ENCODE measurements at regions not wholly inside any gene's neighbourhood (a gene's known extent, or its start where the extent isn't known, plus 50 kb on each side); places are given as distances from the start of the nearest gene placed in this dataset.

- TF ChIP-seq YY1 (IDR thresholded peaks at IDR 0.05; ENCODE audit: insufficient read depth, insufficient read length), result no peak
- TF ChIP-seq ZNF274 (IDR thresholded peaks at IDR 0.05; ENCODE audit: low read depth, low read length), result no peak
- TF ChIP-seq SUZ12 (IDR thresholded peaks at IDR 0.05; ENCODE audit: extremely low read depth, insufficient read depth, insufficient read length), result no peak
- H3K36me3 ChIP-seq (ENCODE audit: insufficient read depth, insufficient read length, low read length), result no peaks in the 10 kb centered on the region
- no peak for DNase-seq (ENCODE audit: low read depth, low spot score)
These were observed 76.2 kb downstream of the MRPL46 start for GRCh38 chr15:88391006-88391405.

GRCh38 chr15:88390164-88390901, 76.9 kb downstream of the MRPL46 start:
- Histone ChIP-seq H3K4me3 (ENCODE audit: insufficient read length, low read depth) (no peak overlapping the region), H3K27me3 (ENCODE audit: insufficient read depth, insufficient read length) (no peaks in the 10 kb centered on the region)
- TF ChIP-seq YY1 (IDR thresholded peaks at IDR 0.05; ENCODE audit: insufficient read depth, insufficient read length), result no peak
- no peak for TF ChIP-seq SUZ12 (IDR thresholded peaks at IDR 0.05; ENCODE audit: extremely low read depth, insufficient read depth, insufficient read length)
- TF ChIP-seq ZNF274 (IDR thresholded peaks at IDR 0.05; ENCODE audit: low read depth, low read length), result no peak

More at GRCh38 chr15:88391006-88391405, 76.2 kb downstream of the MRPL46 start:
- peaks cover 5% of the 10 kb centered on the region for H3K4me1 ChIP-seq (ENCODE audit: insufficient read depth, insufficient read length)
- no peaks in the 10 kb centered on the region for H3K27me3 ChIP-seq (ENCODE audit: insufficient read depth, insufficient read length)
- H3K9ac ChIP-seq (ENCODE audit: insufficient read length, low read depth), result no peak overlapping the region
- no peak overlapping the region for H3K4me3 ChIP-seq (ENCODE audit: insufficient read length, low read depth)
- no peaks in the 10 kb centered on the region for H3K9me3 ChIP-seq (ENCODE audit: insufficient read depth, low read length)

GRCh38 chr15:88389120-88389519, 78.1 kb downstream of the MRPL46 start:
- TF ChIP-seq ZNF274 (IDR thresholded peaks at IDR 0.05; ENCODE audit: low read depth, low read length) (no peak), YY1 (IDR thresholded peaks at IDR 0.05; ENCODE audit: insufficient read depth, insufficient read length) (no peak), SUZ12 (IDR thresholded peaks at IDR 0.05; ENCODE audit: extremely low read depth, insufficient read depth, insufficient read length) (no peak)
- no peak for DNase-seq (ENCODE audit: low read depth, low spot score)
- no peaks in the 10 kb centered on the region for H3K36me3 ChIP-seq (ENCODE audit: insufficient read depth, insufficient read length, low read length)
- no peak overlapping the region for H3K4me3 ChIP-seq (ENCODE audit: insufficient read length, low read depth)
- no peaks in the 10 kb centered on the region for H3K4me1 ChIP-seq (ENCODE audit: insufficient read depth, insufficient read length)
- H3K27me3 ChIP-seq (ENCODE audit: insufficient read depth, insufficient read length), result no peaks in the 10 kb centered on the region
- H3K9ac ChIP-seq (ENCODE audit: insufficient read length, low read depth), result no peak overlapping the region
- H3K9me3 ChIP-seq (ENCODE audit: insufficient read depth, low read length), result no peaks in the 10 kb centered on the region

More at GRCh38 chr15:88390164-88390901, 76.9 kb downstream of the MRPL46 start:
- no peaks in the 10 kb centered on the region for H3K36me3 ChIP-seq (ENCODE audit: insufficient read depth, insufficient read length, low read length)
- no peaks in the 10 kb centered on the region for H3K9me3 ChIP-seq (ENCODE audit: insufficient read depth, low read length)
- H3K9ac ChIP-seq (ENCODE audit: insufficient read length, low read depth), result no peak overlapping the region
- no peaks in the 10 kb centered on the region for H3K4me1 ChIP-seq (ENCODE audit: insufficient read depth, insufficient read length)
- DNase-seq (ENCODE audit: low read depth, low spot score), result no peak

GRCh38 chr15:88388686-88389085, 78.5 kb downstream of the MRPL46 start:
- DNase-seq (ENCODE audit: low read depth, low spot score), result no peak
- TF ChIP-seq YY1 (IDR thresholded peaks at IDR 0.05; ENCODE audit: insufficient read depth, insufficient read length) (no peak), ZNF274 (IDR thresholded peaks at IDR 0.05; ENCODE audit: low read depth, low read length) (no peak), SUZ12 (IDR thresholded peaks at IDR 0.05; ENCODE audit: extremely low read depth, insufficient read depth, insufficient read length) (no peak)

GRCh38 chr15:88385078-88385700, 82.0 kb downstream of the MRPL46 start:
- H3K9ac ChIP-seq (ENCODE audit: insufficient read length, low read depth), result no peak overlapping the region
- DNase-seq (ENCODE audit: low read depth, low spot score), result no peak
- TF ChIP-seq ZNF274 (IDR thresholded peaks at IDR 0.05; ENCODE audit: low read depth, low read length) (no peak), SUZ12 (IDR thresholded peaks at IDR 0.05; ENCODE audit: extremely low read depth, insufficient read depth, insufficient read length) (no peak), YY1 (IDR thresholded peaks at IDR 0.05; ENCODE audit: insufficient read depth, insufficient read length) (no peak)
- no peaks in the 10 kb centered on the region for H3K36me3 ChIP-seq (ENCODE audit: insufficient read depth, insufficient read length, low read length)
- H3K27me3 ChIP-seq (ENCODE audit: insufficient read depth, insufficient read length), result no peaks in the 10 kb centered on the region
- no peaks in the 10 kb centered on the region for H3K9me3 ChIP-seq (ENCODE audit: insufficient read depth, low read length)
- H3K4me3 ChIP-seq (ENCODE audit: insufficient read length, low read depth), result no peak overlapping the region
- no peaks in the 10 kb centered on the region for H3K4me1 ChIP-seq (ENCODE audit: insufficient read depth, insufficient read length)

More at GRCh38 chr15:88388686-88389085, 78.5 kb downstream of the MRPL46 start:
- Histone ChIP-seq H3K36me3 (ENCODE audit: insufficient read depth, insufficient read length, low read length) (no peaks in the 10 kb centered on the region), H3K9ac (ENCODE audit: insufficient read length, low read depth) (no peak overlapping the region), H3K9me3 (ENCODE audit: insufficient read depth, low read length) (no peaks in the 10 kb centered on the region), H3K27me3 (ENCODE audit: insufficient read depth, insufficient read length) (no peaks in the 10 kb centered on the region), H3K4me3 (ENCODE audit: insufficient read length, low read depth) (no peak overlapping the region), H3K4me1 (ENCODE audit: insufficient read depth, insufficient read length) (no peaks in the 10 kb centered on the region)

- TF ChIP-seq YY1 (IDR thresholded peaks at IDR 0.05; ENCODE audit: insufficient read depth, insufficient read length), result no peak
- no peak for TF ChIP-seq ZNF274 (IDR thresholded peaks at IDR 0.05; ENCODE audit: low read depth, low read length)
- no peak for TF ChIP-seq SUZ12 (IDR thresholded peaks at IDR 0.05; ENCODE audit: extremely low read depth, insufficient read depth, insufficient read length)
- DNase-seq (ENCODE audit: low read depth, low spot score), result no peak
- H3K4me3 ChIP-seq (ENCODE audit: insufficient read length, low read depth), result no peak overlapping the region
- no peak overlapping the region for H3K9ac ChIP-seq (ENCODE audit: insufficient read length, low read depth)
- H3K36me3 ChIP-seq (ENCODE audit: insufficient read depth, insufficient read length, low read length), result no peaks in the 10 kb centered on the region
- H3K9me3 ChIP-seq (ENCODE audit: insufficient read depth, low read length), result no peaks in the 10 kb centered on the region
- no peaks in the 10 kb centered on the region for H3K27me3 ChIP-seq (ENCODE audit: insufficient read depth, insufficient read length)
- H3K4me1 ChIP-seq (ENCODE audit: insufficient read depth, insufficient read length), result no peaks in the 10 kb centered on the region
These were observed 83.8 kb downstream of the MRPL46 start for GRCh38 chr15:88383354-88383753.

GRCh38 chr15:88382482-88382983, 84.7 kb downstream of the MRPL46 start:
- Histone ChIP-seq H3K4me3 (ENCODE audit: insufficient read length, low read depth) (no peak overlapping the region), H3K9me3 (ENCODE audit: insufficient read depth, low read length) (peaks cover 4% of the 10 kb centered on the region; the same call in 1 of the 2 replicates), H3K36me3 (ENCODE audit: insufficient read depth, insufficient read length, low read length) (no peaks in the 10 kb centered on the region), H3K4me1 (ENCODE audit: insufficient read depth, insufficient read length) (no peaks in the 10 kb centered on the region), H3K27me3 (ENCODE audit: insufficient read depth, insufficient read length) (no peaks in the 10 kb centered on the region), H3K9ac (ENCODE audit: insufficient read length, low read depth) (no peak overlapping the region)
- no peak for TF ChIP-seq ZNF274 (IDR thresholded peaks at IDR 0.05; ENCODE audit: low read depth, low read length)
- no peak for TF ChIP-seq YY1 (IDR thresholded peaks at IDR 0.05; ENCODE audit: insufficient read depth, insufficient read length)
- TF ChIP-seq SUZ12 (IDR thresholded peaks at IDR 0.05; ENCODE audit: extremely low read depth, insufficient read depth, insufficient read length), result no peak
- no peak for DNase-seq (ENCODE audit: low read depth, low spot score)
